Stimulated activated CD8-positive, alpha-beta memory T cell treated with anti-CD3 and anti-CD28 coated beads, Interleukin-4, amount 100 ng/mL, for 1 hour (primary cell): ENCODE measurements at regions not wholly inside any gene's neighbourhood (a gene's known extent, or its start where the extent isn't known, plus 50 kb on each side); places are given as distances from the start of the nearest gene placed in this dataset.
"Not testable (repeated sequence)": the region's sequence is repeated elsewhere in the genome, so short reads cannot be mapped to it uniquely, and the experiment has no call there.

Experiments
- DNase-seq, 2 donors: peaks; one replicate each; pipeline ENCODE4 v3.0.0-alpha.2; 2020; ENCODE audit warnings: low read depth in 2 of 2, low spot score in 1 of 2

- no peak for DNase-seq
These were observed 98.7 kb upstream of the RGS1 start for GRCh38 chr1:192476802-192477298.

DNA sequence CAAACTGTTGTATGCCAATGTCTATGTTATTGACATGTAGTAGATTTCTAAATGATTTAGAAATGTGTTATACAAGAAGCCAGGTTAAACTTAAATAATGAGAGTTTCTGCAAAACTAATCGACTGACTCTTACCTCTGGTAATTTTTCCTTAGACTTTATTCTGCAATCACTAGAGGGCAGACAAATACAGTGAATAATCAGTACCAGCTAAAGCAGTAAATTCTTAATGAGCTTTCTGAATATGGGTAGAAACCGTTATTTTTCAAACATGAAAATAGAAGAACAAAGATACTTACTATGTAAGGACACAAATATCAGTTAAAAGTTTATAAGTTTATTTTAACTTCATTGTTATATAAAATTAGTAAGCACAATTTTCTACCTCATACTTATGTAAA lies 97.9 kb upstream of the RGS1 start:
- DNase-seq, result no peak

DNA sequence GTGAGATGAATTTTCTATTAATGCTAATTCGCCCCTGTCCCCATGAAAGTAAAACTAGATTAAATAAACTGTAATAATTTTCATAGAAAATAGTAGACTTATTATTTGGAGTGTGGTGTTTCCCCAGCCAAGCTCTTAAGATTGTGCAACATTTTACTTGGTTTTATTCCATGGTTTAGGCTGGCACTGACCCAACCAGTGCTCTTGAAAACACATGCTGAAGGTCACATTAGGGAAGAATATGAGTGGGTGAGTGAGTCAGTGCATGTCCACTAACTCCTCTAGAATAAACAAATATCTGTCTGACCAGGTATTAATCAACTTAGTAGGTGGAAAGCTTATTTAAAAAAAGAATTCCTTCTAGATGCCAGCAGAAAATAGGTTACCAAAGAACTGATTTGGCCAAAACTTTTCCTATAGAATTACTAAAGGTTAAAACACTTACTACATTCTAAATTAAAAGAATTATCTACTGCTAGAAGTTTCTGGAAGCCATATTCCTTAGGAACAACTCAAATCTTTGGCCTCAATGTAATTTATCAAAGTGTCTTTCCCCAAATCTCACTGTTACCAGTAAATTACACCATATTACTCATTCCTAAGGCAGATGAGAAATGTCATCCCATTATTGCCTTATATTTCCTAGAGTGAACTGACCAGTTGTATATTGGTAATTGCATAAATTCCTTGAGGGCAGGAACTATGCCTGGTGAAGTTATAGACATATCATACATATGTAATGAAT lies 89.7 kb upstream of the RGS1 start:
- no peak for DNase-seq

DNA sequence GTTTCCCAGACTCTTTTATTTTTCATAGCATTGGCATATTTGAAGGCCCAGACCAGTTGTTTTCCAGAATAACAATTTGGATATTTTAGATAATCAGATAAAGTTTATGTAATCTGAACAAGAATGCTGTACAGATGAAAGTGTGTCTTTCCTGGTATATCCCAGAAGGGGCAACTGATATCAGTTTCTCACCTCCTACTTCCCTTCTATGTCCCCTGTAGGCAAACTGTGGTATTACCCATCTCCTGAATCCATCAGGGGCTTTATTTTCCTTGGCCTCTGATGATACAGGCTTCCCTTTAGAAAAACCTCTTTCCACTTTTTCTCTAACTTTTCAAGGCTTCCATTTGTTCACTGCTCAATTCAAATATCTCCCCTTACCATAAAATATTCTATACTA lies 87.5 kb upstream of the RGS1 start:
- DNase-seq, result no peak

DNA sequence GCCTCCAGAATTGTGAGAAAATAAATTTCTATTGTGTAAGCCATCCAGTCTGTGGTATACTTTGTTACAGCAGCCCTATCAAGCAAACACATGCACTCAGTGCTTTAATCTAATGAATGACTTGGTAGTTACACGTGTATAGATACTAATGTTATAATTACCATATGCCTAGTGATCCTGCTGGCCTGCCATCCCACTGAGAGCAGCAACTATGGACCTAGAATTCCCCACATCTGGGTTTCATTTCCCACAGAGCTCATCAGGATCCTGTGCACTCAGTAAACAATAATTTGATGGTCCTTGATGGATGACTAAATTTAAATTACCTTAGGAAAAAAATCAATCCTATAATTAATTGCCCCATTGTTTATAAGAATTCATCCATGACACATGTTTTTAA lies 86.5 kb upstream of the RGS1 start:
- no peak for DNase-seq

- no peak for DNase-seq
These were observed 85.8 kb upstream of the RGS1 start for GRCh38 chr1:192489748-192490147.

- DNase-seq, result no peak
These were observed 83.6 kb upstream of the RGS1 start for GRCh38 chr1:192491804-192492554.

DNA sequence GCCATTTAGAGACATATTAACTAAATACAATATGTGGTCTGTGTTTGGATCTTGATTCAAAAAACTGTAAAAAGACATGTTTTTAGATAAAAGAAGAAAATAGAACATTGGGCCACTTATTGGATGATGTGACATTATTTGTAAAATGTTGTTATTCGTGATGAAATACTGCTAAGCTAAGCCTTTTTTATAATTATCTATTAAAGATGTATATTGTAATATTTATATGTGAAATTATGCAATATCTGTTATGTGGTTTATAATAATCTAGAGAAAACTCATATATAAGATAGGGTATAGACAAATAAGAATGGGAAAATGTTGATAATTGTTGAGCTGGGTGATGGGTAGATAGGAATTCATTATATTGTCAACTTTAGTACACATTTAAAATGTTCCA lies 82.0 kb upstream of the RGS1 start:
- no peak for DNase-seq

DNA sequence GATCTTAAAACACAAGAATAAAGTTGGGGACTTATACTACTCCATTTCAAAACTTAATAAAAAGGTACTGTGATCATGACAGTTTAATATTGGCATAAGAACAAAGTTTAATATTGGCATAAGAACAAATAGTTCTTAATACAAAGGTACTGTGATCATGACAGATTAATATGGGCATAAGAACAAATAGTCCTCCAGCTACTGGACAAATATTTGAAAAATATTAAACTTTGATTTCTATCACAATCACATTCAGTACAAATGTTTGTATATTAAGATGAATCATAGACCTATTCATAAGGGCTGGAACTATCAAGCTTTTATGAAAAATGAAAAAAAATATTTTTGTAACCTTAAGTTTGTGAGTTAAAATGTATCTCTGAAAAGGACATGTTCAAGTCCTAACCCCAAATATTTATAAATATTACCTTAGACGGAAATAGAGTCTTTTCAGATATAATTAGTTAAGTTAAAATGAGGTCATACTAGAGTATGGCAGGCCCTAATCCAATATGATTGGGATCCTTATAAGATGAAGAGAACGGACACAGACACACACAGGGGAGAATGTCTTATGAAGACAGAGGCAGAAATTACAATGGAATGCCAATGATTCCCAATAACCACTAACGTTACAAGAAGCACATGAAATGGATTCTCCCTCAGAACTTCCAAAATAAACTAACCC lies 79.1 kb upstream of the RGS1 start:
- no peak for DNase-seq

GRCh38 chr1:192497214-192497794 lies 78.3 kb upstream of the RGS1 start:
- no peak for DNase-seq

GRCh38 chr1:192498092-192498491 lies 77.5 kb upstream of the RGS1 start:
- not testable (repeated sequence) for DNase-seq

DNA sequence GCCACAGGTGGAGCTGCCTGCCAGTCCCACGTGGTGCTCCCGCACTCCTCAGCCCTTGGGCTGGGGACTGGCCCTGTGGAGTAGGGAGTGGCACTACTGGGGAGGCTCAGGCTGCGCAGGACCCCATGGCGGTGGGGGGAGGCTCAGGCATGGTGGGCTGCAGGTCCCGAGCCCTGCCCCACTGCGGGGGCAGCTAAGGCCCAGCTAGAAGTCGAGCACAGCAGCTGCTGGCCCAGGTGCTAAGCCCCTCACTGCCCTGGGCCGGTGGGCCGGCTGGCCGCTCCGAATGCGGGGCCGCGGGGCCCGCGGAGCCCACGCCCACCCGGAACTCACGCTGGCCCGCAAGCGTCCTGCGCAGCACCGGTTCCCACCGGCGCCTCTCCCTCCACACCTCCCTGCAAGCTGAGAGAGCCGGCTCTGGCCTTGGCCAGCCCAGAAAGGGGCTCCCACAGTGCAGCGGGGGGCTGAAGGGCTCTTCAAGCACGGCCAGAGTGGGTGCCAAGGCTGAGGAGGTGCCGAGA lies 76.5 kb upstream of the RGS1 start:
- not testable (repeated sequence) for DNase-seq

- DNase-seq, result not testable (repeated sequence)
These were observed 75.0 kb upstream of the RGS1 start for GRCh38 chr1:192500541-192500940.

DNA sequence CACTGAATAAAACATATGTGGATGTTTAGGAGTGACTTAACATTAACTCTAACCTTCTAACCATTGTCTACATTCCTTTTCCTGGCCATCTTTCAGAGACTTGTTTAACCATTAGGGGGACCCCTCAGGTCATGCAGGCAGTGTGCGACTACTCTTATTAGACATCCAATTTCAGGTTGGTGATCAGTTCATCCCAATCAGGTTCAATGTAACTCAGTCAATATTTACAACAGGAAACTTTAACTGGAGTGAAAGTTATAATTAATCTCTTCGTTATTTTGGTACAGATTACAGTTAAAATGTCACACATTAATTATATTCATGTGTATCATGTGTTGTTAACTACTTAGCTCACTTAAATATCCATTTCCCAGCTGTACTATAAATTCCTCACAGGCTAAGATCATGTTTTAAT lies 68.8 kb upstream of the RGS1 start:
- no peak for DNase-seq

GRCh38 chr1:192512426-192513162 lies 63.0 kb upstream of the RGS1 start:
- DNase-seq, result no peak

DNA sequence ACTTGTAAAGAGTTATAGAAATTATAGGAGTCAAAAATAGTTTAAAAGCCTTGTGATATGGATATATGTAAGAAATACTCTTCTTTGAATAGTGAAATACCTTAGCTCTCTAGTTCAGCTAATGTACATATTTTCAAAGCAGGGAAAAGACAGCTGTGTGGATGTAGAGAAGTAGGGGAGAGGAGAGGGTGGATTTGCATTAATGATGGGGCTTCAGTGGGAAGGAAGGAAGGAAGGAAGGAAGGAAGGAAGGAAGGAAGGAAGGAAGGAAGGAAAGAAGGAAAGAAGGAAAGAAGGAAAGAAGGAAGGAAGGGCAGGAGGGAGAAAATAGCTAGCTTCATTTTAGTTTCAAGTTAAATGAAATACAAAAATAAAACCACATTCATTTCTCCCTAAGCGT lies 62.4 kb upstream of the RGS1 start:
- DNase-seq, result no peak

GRCh38 chr1:192513697-192514096 lies 61.9 kb upstream of the RGS1 start:
- DNase-seq, result no peak

GRCh38 chr1:192516776-192517297 lies 58.7 kb upstream of the RGS1 start:
- DNase-seq, result peak; percentile 4 to 14

DNA sequence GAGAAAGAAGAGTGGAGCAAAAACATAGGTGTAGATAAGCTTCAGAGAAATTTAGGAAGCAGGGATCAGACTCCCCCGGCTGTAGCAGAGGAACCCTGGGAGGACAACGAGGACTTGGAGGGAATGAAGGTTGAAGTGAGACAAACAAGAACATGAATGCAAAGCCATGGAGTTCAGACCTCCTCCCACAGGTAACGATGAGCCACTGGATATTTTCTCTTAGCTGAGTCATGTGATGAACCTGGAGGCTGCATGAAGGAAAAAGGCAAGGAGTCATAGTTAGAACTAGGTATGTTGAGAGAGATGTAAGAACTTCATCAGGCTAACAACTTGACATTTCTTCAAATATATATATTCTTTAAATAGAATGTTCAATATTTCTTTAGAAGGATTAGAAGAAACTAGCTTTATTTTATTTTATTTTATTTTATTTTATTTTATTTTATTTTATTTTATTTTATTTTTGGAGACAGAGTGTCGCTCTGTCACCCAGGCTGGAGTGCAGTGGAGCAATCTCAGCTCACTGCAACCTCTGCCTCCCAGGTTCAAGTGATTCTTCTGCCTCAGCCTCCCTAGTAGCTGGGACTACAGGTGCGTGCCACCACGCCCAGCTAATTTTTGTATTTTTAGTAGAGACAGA lies 57.7 kb upstream of the RGS1 start:
- not testable (repeated sequence) for DNase-seq

DNA sequence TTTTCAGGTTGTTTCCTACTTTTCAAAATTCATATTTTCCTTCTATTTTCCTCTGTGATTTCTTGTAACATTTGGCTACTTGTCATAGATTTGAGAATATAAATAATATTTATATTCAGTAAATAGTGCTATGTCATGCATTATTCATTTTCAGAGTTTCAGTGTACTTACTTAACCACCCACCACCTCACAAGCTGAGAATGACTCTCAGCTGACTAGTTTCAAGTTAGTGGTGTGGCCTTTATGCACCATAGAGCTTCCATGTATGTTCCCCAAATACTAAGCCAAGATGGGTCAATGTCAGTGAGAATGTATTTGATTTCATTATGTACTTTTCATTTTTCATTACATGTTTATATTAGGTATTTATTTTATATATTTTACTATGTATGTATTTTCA lies 56.9 kb upstream of the RGS1 start:
- DNase-seq, result no peak
